GM23248 (cell line): ENCODE measurements at regions not wholly inside any gene's neighbourhood (a gene's known extent, or its start where the extent isn't known, plus 50 kb on each side); places are given as distances from the start of the nearest gene placed in this dataset.

ENCODE experiments used
- EZH2 ChIP-seq: fragments of 200-600 bp; sonication (generic); IDR thresholded peaks from 2 replicates; pipeline ENCODE4 v1.6.1; 2018; ENCODE audit warnings: antibody characterized with exemption, mild to moderate bottlenecking; ENCODE audit not compliant: insufficient read depth, poor library complexity, severe bottlenecking
- EZH2phosphoT487 ChIP-seq: fragments of 200-600 bp; sonication (generic); IDR thresholded peaks from 2 replicates; pipeline ENCODE4 v1.6.1; 2018; ENCODE audit warnings: antibody characterized with exemption, moderate library complexity, mild to moderate bottlenecking, low read depth; ENCODE audit not compliant: insufficient read depth

DNA sequence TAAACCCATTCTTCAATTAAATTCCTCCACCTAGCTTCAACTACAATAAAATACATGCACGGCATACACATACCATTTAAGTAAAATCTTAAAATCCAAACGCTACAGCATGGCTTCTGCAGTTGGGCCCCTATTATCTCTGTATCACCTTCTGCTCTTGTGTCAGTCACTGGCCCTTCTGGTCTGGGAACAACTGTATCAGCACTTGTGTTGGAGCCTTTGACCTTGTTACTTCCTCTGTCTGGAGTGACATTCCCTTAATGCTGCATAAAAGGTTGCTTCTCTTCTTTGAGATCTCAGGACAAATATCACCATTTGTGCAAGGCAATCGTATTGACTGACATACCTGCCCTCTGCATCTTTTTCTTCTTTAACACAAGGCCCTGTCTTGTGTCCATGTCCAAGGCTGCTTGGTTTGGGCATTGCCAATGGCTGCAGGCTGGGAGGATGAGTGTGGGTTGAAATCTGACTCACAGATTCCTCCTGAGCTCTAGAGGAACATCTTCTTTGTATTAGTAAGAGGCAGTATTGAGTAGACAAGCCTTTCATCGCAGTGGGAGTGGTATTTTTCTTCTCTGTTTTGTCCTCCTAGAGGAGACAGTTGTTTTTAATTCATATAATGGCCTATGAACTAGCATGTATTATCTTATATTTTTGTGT, 267.8 kb upstream of the TRIB2 start:
- no peak for TF ChIP-seq EZH2
- no peak for TF ChIP-seq EZH2phosphoT487
